B cell (primary cell): ENCODE measurements at regions not wholly inside any gene's neighbourhood (a gene's known extent, or its start where the extent isn't known, plus 50 kb on each side); places are given as distances from the start of the nearest gene placed in this dataset.

ENCODE experiments used
- ATAC-seq: fragments of 200-7000 bp; cut with Tn5 transposase; one replicate; pipeline ENCODE4 v1.10.0; 2021; ENCODE audit warnings: low read depth, mild to moderate bottlenecking, moderate number of reproducible peaks, moderate library complexity
- CTCF ChIA-PET: fragments of 350-600 bp; sonication (Branson Sonifier 250); formaldehyde crosslinking; loops from one replicate; lab custom pipeline; 2021; ENCODE audit warnings: antibody characterized with exemption, inconsistent platforms; lab: Charles Lee
- POLR2A ChIA-PET: fragments of 350-600 bp; sonication (Branson Sonifier 250); formaldehyde crosslinking; loops from one replicate; lab custom pipeline; 2021; ENCODE audit warnings: antibody characterized with exemption; lab: Charles Lee
- DNase-seq: peaks from one replicate; pipeline ENCODE4 v3.0.0; 2013
- H2AFZ ChIP-seq: 2 replicates; pipeline ENCODE4 v1.6.1; 2012; ENCODE audit warnings: mild to moderate bottlenecking, low read depth, low read length; ENCODE audit not compliant: insufficient read depth, poor library complexity, severe bottlenecking
- H3K27ac ChIP-seq, 2 donors: 1 replicate in 1 of 2; 2 replicates in 1 of 2; pipeline ENCODE4 v1.5.1; 2012 to 2013; ENCODE audit warnings: low read length in 2 of 2, mild to moderate bottlenecking in 2 of 2, moderate library complexity in 1 of 2
- H3K27me3 ChIP-seq, 4 experiments: fragments of 200-600 bp in 1 of 4; sonication (generic) in 1 of 4; replicated peaks in 1 of 4; 1 replicate in 2 of 4; 2 replicates in 2 of 4; pipeline versions ENCODE4 v1.6.1 to v1.7.0; 2013 to 2016; ENCODE audit warnings: low read length in 3 of 4, mild to moderate bottlenecking in 2 of 4, mixed read lengths in 1 of 4, moderate library complexity in 1 of 4; ENCODE audit not compliant: insufficient read depth in 4 of 4, control insufficient read depth in 3 of 4; ENCODE audit errors: control extremely low read depth in 1 of 4
- H3K36me3 ChIP-seq, 2 experiments: replicated peaks in 1 of 2; 1 replicate in 1 of 2; 2 replicates in 1 of 2; pipeline versions ENCODE4 v1.6.1 to v1.7.1; 2013; ENCODE audit warnings: low read length in 1 of 2; ENCODE audit not compliant: insufficient read depth in 2 of 2, control insufficient read depth in 1 of 2; ENCODE audit errors: control extremely low read depth in 1 of 2, extremely low read depth in 1 of 2
- H3K4me1 ChIP-seq, 2 donors: fragments of 200-600 bp in 1 of 2; sonication (generic) in 1 of 2; 1 replicate in 1 of 2; 2 replicates in 1 of 2; pipeline versions ENCODE4 v1.5.1 to v1.6.1; 2013 to 2017; ENCODE audit warnings: low read length in 2 of 2; ENCODE audit not compliant: control insufficient read depth in 2 of 2, insufficient read depth in 2 of 2
- H3K4me2 ChIP-seq: replicated peaks from 2 replicates; pipeline ENCODE3; 2012; ENCODE audit warnings: mild to moderate bottlenecking, low read depth, low read length; ENCODE audit not compliant: poor library complexity, severe bottlenecking
- H3K4me3 ChIP-seq, 5 experiments: fragments of 200-600 bp in 1 of 5; sonication (generic) in 1 of 5; 1 replicate in 3 of 5; 2 replicates in 2 of 5; pipeline versions ENCODE4 v1.5.1 to v1.7.0; 2011 to 2016; ENCODE audit warnings: low read length in 4 of 5, mild to moderate bottlenecking in 4 of 5, low read depth in 2 of 5, control low read depth in 1 of 5, moderate library complexity in 1 of 5; ENCODE audit not compliant: insufficient read depth in 1 of 5; ENCODE audit errors: control extremely low read depth in 1 of 5, extremely low read depth in 1 of 5
- H3K79me2 ChIP-seq: fragments of 200-600 bp; sonication (generic); one replicate; pipeline ENCODE4 v1.6.0; 2016; ENCODE audit warnings: low read length; ENCODE audit not compliant: control insufficient read depth, insufficient read depth
- H3K9ac ChIP-seq: fragments of 200-600 bp; sonication (generic); 2 replicates; pipeline ENCODE4 v1.6.1; 2017; ENCODE audit warnings: mild to moderate bottlenecking, low read length, moderate library complexity
- H3K9me3 ChIP-seq, 3 donors: one replicate each; pipeline versions ENCODE4 v1.6.1 to v1.7.1; 2013; ENCODE audit warnings: low read length in 2 of 3; ENCODE audit not compliant: control insufficient read depth in 2 of 3, insufficient read depth in 1 of 3; ENCODE audit errors: control extremely low read depth in 1 of 3
- H4K20me1 ChIP-seq: 2 replicates; pipeline ENCODE4 v1.6.0; 2012; ENCODE audit warnings: mild to moderate bottlenecking, low read length; ENCODE audit not compliant: insufficient read depth, control insufficient read depth, poor library complexity, severe bottlenecking
- H3K27ac Mint-ChIP-seq: one replicate; pipeline ENCODE4 v1.8.0; 2021; ENCODE audit warnings: mixed read lengths
- H3K27me3 Mint-ChIP-seq: one replicate; pipeline ENCODE4 v1.8.0; 2021; ENCODE audit warnings: mixed read lengths
- H3K4me1 Mint-ChIP-seq: one replicate; pipeline ENCODE4 v1.8.0; 2021; ENCODE audit warnings: mixed read lengths
- H3K4me3 Mint-ChIP-seq: one replicate; pipeline ENCODE4 v1.8.0; 2021; ENCODE audit warnings: mixed read lengths
- H3K9me3 Mint-ChIP-seq: one replicate; pipeline ENCODE4 v1.8.0; 2022; ENCODE audit warnings: mixed read lengths; ENCODE audit not compliant: insufficient read depth
- EZH2 ChIP-seq: IDR thresholded peaks from 2 replicates; pipeline ENCODE4 v1.6.1; 2012; ENCODE audit warnings: borderline replicate concordance, low read depth, mild to moderate bottlenecking, moderate library complexity, low read length; ENCODE audit not compliant: insufficient read depth, poor library complexity, severe bottlenecking
- WGBS: methylation state at CpG from one replicate; pipeline ENCODE4 v1.1.5; 2013; ENCODE audit warnings: missing lambda C conversion rate; ENCODE audit not compliant: insufficient coverage; 5-methylcytosine and 5-hydroxymethylcytosine counted together
- intact Hi-C: fragments of 100-400 bp; cut with micrococcal nuclease; formaldehyde crosslinking; loops from one replicate; pipeline ENCODE4 v1.10.0; 2022
- TF ChIP-seq, protein P1 (sequence below): fragments of 200-600 bp; IDR thresholded peaks from one replicate; pipeline ENCODE4 v1.8.0; 2022; ENCODE audit warnings: antibody characterized with exemption, mild to moderate bottlenecking

DNA sequence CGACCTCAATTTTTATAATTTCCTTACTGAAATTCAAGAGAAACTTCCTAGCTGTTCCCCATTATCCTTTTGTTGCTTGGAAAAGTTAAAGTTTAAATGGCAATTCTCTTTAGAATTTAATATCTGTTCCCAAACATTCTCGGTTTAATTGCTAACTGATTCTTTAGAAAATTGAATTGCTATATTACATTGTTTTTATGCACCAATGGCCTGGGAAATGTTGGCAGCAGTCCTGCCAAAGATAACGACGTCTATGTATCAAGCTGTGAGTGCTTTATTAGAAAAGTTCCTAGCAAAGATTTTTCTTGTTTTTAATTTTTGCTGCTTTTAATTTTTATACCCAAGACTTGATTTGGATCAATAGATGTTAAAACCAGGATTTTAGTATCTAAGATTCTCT is 167.8 kb upstream of the HDAC4 start:
- no peak overlapping the region for H3K9ac ChIP-seq
- H3K4me2 ChIP-seq: no peak overlapping the region
- no peak overlapping the region for H2AFZ ChIP-seq
- DNase-seq: no peak
- POLR2A ChIA-PET: no interaction called here
- Mint-ChIP-seq H3K9me3 (no peaks in the 10 kb centered on the region), H3K4me1 (no peaks in the 10 kb centered on the region), H3K4me3 (no peak overlapping the region), H3K27ac (no peak overlapping the region), H3K27me3 (peaks cover 9% of the 10 kb centered on the region)
- no peak for TF ChIP-seq EZH2
- TF ChIP-seq, protein P1, sequence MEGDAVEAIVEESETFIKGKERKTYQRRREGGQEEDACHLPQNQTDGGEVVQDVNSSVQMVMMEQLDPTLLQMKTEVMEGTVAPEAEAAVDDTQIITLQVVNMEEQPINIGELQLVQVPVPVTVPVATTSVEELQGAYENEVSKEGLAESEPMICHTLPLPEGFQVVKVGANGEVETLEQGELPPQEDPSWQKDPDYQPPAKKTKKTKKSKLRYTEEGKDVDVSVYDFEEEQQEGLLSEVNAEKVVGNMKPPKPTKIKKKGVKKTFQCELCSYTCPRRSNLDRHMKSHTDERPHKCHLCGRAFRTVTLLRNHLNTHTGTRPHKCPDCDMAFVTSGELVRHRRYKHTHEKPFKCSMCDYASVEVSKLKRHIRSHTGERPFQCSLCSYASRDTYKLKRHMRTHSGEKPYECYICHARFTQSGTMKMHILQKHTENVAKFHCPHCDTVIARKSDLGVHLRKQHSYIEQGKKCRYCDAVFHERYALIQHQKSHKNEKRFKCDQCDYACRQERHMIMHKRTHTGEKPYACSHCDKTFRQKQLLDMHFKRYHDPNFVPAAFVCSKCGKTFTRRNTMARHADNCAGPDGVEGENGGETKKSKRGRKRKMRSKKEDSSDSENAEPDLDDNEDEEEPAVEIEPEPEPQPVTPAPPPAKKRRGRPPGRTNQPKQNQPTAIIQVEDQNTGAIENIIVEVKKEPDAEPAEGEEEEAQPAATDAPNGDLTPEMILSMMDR: no peak
- H3K36me3 ChIP-seq: no peaks in the 10 kb centered on the region
- H4K20me1 ChIP-seq: no peaks in the 10 kb centered on the region
- no peaks in the 10 kb centered on the region for H3K4me1 ChIP-seq
- CTCF ChIA-PET: no interaction called here
- no peaks in the 10 kb centered on the region for H3K9me3 ChIP-seq
- no peaks in the 10 kb centered on the region for H3K79me2 ChIP-seq
- ATAC-seq: no peak
- H3K4me3 ChIP-seq: no peak overlapping the region
- intact Hi-C loops: no loop called here
- no peaks in the 10 kb centered on the region for H3K27me3 ChIP-seq
- WGBS: no CpG with 5 or more reads among the region's 4 CpGs
- no peak overlapping the region for H3K27ac ChIP-seq

DNA sequence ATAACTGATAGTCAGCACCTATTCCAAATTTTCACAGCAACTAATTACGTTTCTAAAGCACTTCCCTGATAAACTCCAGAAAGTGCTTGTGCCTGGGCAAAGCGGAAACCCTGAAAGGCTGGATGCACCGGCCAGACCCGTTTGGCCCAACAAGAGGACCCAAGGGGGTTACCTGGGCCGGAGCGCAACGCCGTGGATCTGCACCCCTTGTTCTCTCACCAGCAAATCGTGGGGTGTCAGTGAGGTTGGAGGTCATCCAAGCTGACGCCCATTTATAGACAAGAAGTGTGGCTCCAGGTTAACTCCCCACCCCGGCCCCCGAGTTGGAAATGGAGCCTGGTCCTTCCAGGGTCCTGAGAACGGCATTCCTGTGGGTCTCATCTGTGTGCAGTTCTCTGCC is 167.0 kb upstream of the HDAC4 start:
- Histone ChIP-seq H3K4me2 (no peak overlapping the region), H4K20me1 (no peaks in the 10 kb centered on the region), H2AFZ (no peak overlapping the region), H3K9ac (no peak overlapping the region), H3K27me3 (no peaks in the 10 kb centered on the region), H3K27ac (no peak overlapping the region), H3K36me3 (no peaks in the 10 kb centered on the region), H3K4me1 (no peaks in the 10 kb centered on the region), H3K79me2 (no peaks in the 10 kb centered on the region), H3K9me3 (no peaks in the 10 kb centered on the region), H3K4me3 (no peak overlapping the region)
- DNase-seq (no peak), ATAC-seq (no peak)
- Mint-ChIP-seq H3K9me3 (no peaks in the 10 kb centered on the region), H3K4me3 (no peak overlapping the region), H3K4me1 (no peaks in the 10 kb centered on the region), H3K27me3 (peaks cover 8% of the 10 kb centered on the region), H3K27ac (no peak overlapping the region)
- intact Hi-C loops: no loop called here
- 78% methylated on average over 12 of the region's 13 CpGs for WGBS
- POLR2A ChIA-PET: no interaction called here
- CTCF ChIA-PET: no interaction called here
- TF ChIP-seq, protein P1: no peak
- TF ChIP-seq EZH2: no peak
